ENCODE measurements at regions not wholly inside any gene's neighbourhood (a gene's known extent, or its start where the extent isn't known, plus 50 kb on each side); places are given as distances from the start of the nearest gene placed in this dataset.

DNA sequence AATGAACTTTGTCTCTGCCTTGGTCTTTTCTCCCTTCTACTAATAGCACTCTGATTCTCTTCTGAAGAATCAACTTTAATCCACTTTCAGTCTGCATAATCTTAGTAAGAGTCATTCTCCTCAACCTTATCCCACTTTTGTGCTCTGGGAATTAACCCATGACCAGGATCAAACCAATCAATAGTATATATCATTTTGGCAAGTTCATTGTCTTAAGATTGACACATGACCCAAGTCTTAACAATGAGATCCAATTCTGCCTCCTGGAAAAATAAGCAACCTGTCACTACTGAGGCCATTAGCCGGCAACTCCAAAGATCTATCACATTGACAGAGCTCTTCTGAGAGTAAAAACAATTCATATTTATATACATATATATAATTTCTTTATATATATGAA is 1358.4 kb upstream of the ADGRL3 start:
- no peak overlapping the region for H3K23ac ChIP-seq (ENCODE audit: insufficient read length, low read depth, low read length)
- H3K9me3 ChIP-seq (ENCODE audit: control insufficient read depth, low read depth, low read length), result no peaks in the 10 kb centered on the region
- WGBS (ENCODE audit: extremely low coverage, insufficient read length, low lambda C conversion rate), result no CpG with 5 or more reads among the region's 1 CpG
- no peak overlapping the region for H2BK5ac ChIP-seq (ENCODE audit: insufficient read length, low read length)
- no peaks in the 10 kb centered on the region for H4K20me1 ChIP-seq (ENCODE audit: control insufficient read depth, insufficient read depth, insufficient read length)
- no peak overlapping the region for H3K9ac ChIP-seq (ENCODE audit: extremely low read depth, insufficient read length, low read length)
- no peak overlapping the region for H4K5ac ChIP-seq (ENCODE audit: insufficient read length, low read depth, low read length)
- H2AK5ac ChIP-seq (ENCODE audit: insufficient read length, low read length), result no peak overlapping the region
- no peaks in the 10 kb centered on the region for H3K4me1 ChIP-seq (ENCODE audit: insufficient read depth, low read length)
- no peak overlapping the region for H3K4me3 Mint-ChIP-seq
- no peaks in the 10 kb centered on the region for H3K27me3 Mint-ChIP-seq (ENCODE audit: low read depth)
- H3K9me3 Mint-ChIP-seq, result peaks cover 6 to 13% of the 10 kb centered on the region in 2 experiments
- no peak overlapping the region for H3K56ac ChIP-seq (ENCODE audit: insufficient read length, low read depth, low read length)
- no peak for DNase-seq
- H2BK120ac ChIP-seq (ENCODE audit: low read depth, low read length, poor library complexity, severe bottlenecking), result no peak overlapping the region
- no peaks in the 10 kb centered on the region for H3K4me1 Mint-ChIP-seq
- H3K18ac ChIP-seq (ENCODE audit: insufficient read length, low read depth, low read length), result no peak overlapping the region
- H2BK15ac ChIP-seq (ENCODE audit: low read depth, low read length), result no peak overlapping the region
- no peak overlapping the region for H3K4ac ChIP-seq (ENCODE audit: low read depth, low read length)
- TF ChIP-seq CTCF (conservative IDR thresholded peaks at IDR 0.05), result no peak
- H3K79me2 ChIP-seq (ENCODE audit: insufficient read depth, low read length), result no peaks in the 10 kb centered on the region
- H3K79me1 ChIP-seq (ENCODE audit: insufficient read depth, low read depth, low read length, poor library complexity, severe bottlenecking), result no peaks in the 10 kb centered on the region
- no peak overlapping the region for H2BK12ac ChIP-seq (ENCODE audit: insufficient read length, low read depth, low read length)
- no peak overlapping the region for H3T11ph ChIP-seq (ENCODE audit: low read length)
- no peak overlapping the region for H2BK20ac ChIP-seq (ENCODE audit: low read depth, low read length, poor library complexity, severe bottlenecking)
- no peak overlapping the region for H3K14ac ChIP-seq (ENCODE audit: insufficient read depth, low read length)
- no peak overlapping the region for H2AFZ ChIP-seq (ENCODE audit: low read length)
- no peak overlapping the region for H3K27ac ChIP-seq (ENCODE audit: insufficient read length, low read depth, low read length)
- no peaks in the 10 kb centered on the region for H3K27me3 ChIP-seq (ENCODE audit: insufficient read depth, low read length)
- H4K91ac ChIP-seq (ENCODE audit: insufficient read length, low read depth, low read length), result no peak overlapping the region
- H3K23me2 ChIP-seq (ENCODE audit: insufficient read length, low read depth, low read length, poor library complexity, severe bottlenecking), result no peaks in the 10 kb centered on the region
- H3K4me2 ChIP-seq (ENCODE audit: insufficient read depth, insufficient read length, low read length), result no peak overlapping the region
- no peak overlapping the region for H3K27ac Mint-ChIP-seq
- no peak overlapping the region for H4K8ac ChIP-seq (replicated peaks; ENCODE audit: insufficient read length, low read depth, low read length)
- H3K36me3 Mint-ChIP-seq (ENCODE audit: insufficient read depth in 1 of 3, low read depth in 3 of 3), result peaks cover 0 to 11% (median 0%) of the 10 kb centered on the region in 3 experiments; a peak in 1 of 7 replicates

Data from H9 (cell line).